Naive thymus-derived CD4-positive, alpha-beta T cell (primary cell): ENCODE measurements at regions not wholly inside any gene's neighbourhood (a gene's known extent, or its start where the extent isn't known, plus 50 kb on each side); places are given as distances from the start of the nearest gene placed in this dataset.

Experiments
- ATAC-seq: fragments of 150-1000 bp; cut with Tn5 transposase; 2 replicates; pipeline ENCODE4 v1.10.0; 2021; ENCODE audit warnings: mild to moderate bottlenecking, moderate library complexity
- CTCF ChIA-PET: fragments of 350-600 bp; sonication (Branson Sonifier 250); formaldehyde crosslinking; loops from one replicate; lab custom pipeline; 2021; ENCODE audit warnings: antibody characterized with exemption; lab: Charles Lee
- POLR2A ChIA-PET: fragments of 350-600 bp; sonication (Branson Sonifier 250); formaldehyde crosslinking; loops from one replicate; lab custom pipeline; 2021; ENCODE audit warnings: antibody characterized with exemption, inconsistent platforms; lab: Charles Lee
- DNase-seq, 9 donors: peaks; one replicate each; pipeline versions ENCODE4 v3.0.0 to v3.0.0-alpha.2; 2020 to 2022; ENCODE audit warnings: mixed read lengths in 1 of 9
- H3K27ac ChIP-seq: one replicate; pipeline ENCODE4 v1.7.0; 2013; ENCODE audit warnings: mild to moderate bottlenecking, low read depth, low read length, moderate library complexity
- H3K27me3 ChIP-seq, 2 donors: one replicate each; pipeline ENCODE4 v1.7.0; 2013; ENCODE audit warnings: low read length in 2 of 2, mild to moderate bottlenecking in 2 of 2, moderate library complexity in 2 of 2; ENCODE audit not compliant: control insufficient read depth in 2 of 2, insufficient read depth in 2 of 2
- H3K36me3 ChIP-seq, 3 experiments: 1 replicate in 2 of 3; 2 replicates in 1 of 3; pipeline ENCODE4 v1.7.0; 2013; ENCODE audit warnings: low read length in 3 of 3, mild to moderate bottlenecking in 3 of 3, moderate library complexity in 1 of 3; ENCODE audit not compliant: insufficient read depth in 3 of 3, control insufficient read depth in 2 of 3
- H3K4me1 ChIP-seq, 2 donors: one replicate each; pipeline ENCODE4 v1.7.0; 2013; ENCODE audit warnings: low read length in 2 of 2, mild to moderate bottlenecking in 2 of 2, moderate library complexity in 1 of 2; ENCODE audit not compliant: control insufficient read depth in 2 of 2, insufficient read depth in 2 of 2
- H3K4me3 ChIP-seq: 2 replicates; pipeline ENCODE4 v1.7.0; 2013; ENCODE audit warnings: mild to moderate bottlenecking, low read length
- H3K9me3 ChIP-seq, 3 experiments: 1 replicate in 2 of 3; 2 replicates in 1 of 3; pipeline ENCODE4 v1.7.0; 2013; ENCODE audit warnings: low read length in 3 of 3; ENCODE audit not compliant: control insufficient read depth in 2 of 3
- H3K27ac Mint-ChIP-seq, 9 donors: one replicate each; pipeline ENCODE4 v1.8.0; 2020 to 2022; ENCODE audit warnings: mixed read lengths in 9 of 9, mild to moderate bottlenecking in 8 of 9, moderate library complexity in 5 of 9, inconsistent platforms in 2 of 9
- H3K27me3 Mint-ChIP-seq, 5 donors: one replicate each; pipeline ENCODE4 v1.8.0; 2021 to 2022; ENCODE audit warnings: mixed read lengths in 5 of 5, mild to moderate bottlenecking in 1 of 5
- H3K36me3 Mint-ChIP-seq, 5 donors: one replicate each; pipeline ENCODE4 v1.8.0; 2020 to 2022; ENCODE audit warnings: mixed read lengths in 5 of 5, mild to moderate bottlenecking in 3 of 5, inconsistent platforms in 1 of 5
- H3K4me1 Mint-ChIP-seq, 7 donors: one replicate each; pipeline ENCODE4 v1.8.0; 2020 to 2022; ENCODE audit warnings: mixed read lengths in 7 of 7, mild to moderate bottlenecking in 3 of 7, inconsistent platforms in 1 of 7
- H3K4me3 Mint-ChIP-seq, 10 donors: one replicate each; pipeline ENCODE4 v1.8.0; 2020 to 2022; ENCODE audit warnings: mild to moderate bottlenecking in 10 of 10, mixed read lengths in 10 of 10, moderate library complexity in 6 of 10, inconsistent platforms in 2 of 10
- H3K9me3 Mint-ChIP-seq, 11 donors: one replicate each; pipeline ENCODE4 v1.8.0; 2020 to 2022; ENCODE audit warnings: mixed read lengths in 11 of 11, mild to moderate bottlenecking in 4 of 11, inconsistent platforms in 1 of 11, moderate library complexity in 1 of 11
- intact Hi-C, 2 donors: fragments of 100-400 bp; cut with micrococcal nuclease; formaldehyde crosslinking; loops; one replicate each; pipeline ENCODE4 v1.15.1; 2023

GRCh38 chr6:21858076-21858475 is 264.5 kb downstream of the SOX4 start:
- Histone ChIP-seq H3K9me3 (no peaks in the 10 kb centered on the region), H3K4me1 (no peaks in the 10 kb centered on the region), H3K27me3 (no peaks in the 10 kb centered on the region), H3K4me3 (no peak overlapping the region), H3K36me3 (no peaks in the 10 kb centered on the region), H3K27ac (no peak overlapping the region)
- H3K36me3 Mint-ChIP-seq = peaks cover 0 to 5% (median 0%) of the 10 kb centered on the region in 5 donors
- intact Hi-C loops = no loop called here
- peaks cover 0 to 7% (median 0%) of the 10 kb centered on the region in 7 donors for H3K4me1 Mint-ChIP-seq
- no peak overlapping the region for H3K27ac Mint-ChIP-seq
- ChIA-PET POLR2A (no interaction called here), CTCF (no interaction called here)
- DNase-seq = no peak
- H3K27me3 Mint-ChIP-seq = no peaks in the 10 kb centered on the region
- H3K4me3 Mint-ChIP-seq = no peak overlapping the region
- ATAC-seq = no peak
- H3K9me3 Mint-ChIP-seq = peaks cover 0 to 3% (median 0%) of the 10 kb centered on the region in 11 donors

DNA sequence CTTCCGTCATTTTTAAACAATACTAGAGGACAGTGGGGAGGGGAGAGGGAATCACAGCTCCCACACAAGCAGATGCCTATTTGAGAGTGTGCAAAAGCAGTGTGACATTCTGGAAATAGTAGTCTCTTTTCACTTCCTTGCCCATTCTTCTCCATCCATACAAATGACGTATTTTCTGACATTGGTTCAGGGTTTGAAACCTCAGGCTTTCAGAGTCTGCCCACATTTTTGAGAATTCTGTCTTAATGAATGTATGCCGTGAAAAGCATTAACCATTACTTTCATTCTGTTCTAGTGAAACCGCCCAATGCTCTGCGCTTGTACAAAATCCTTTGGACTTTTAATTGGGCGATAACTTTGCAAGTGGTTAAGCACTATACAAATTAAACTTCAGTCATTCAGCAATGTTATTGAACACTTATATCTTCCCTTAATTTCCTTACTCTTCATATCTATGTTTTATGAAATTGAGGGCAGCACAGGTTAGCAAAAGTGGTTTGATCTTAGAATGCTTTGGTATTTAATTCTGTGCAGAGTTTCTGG is 265.7 kb downstream of the SOX4 start:
- ATAC-seq (no peak), DNase-seq (no peak)
- ChIA-PET CTCF (no interaction called here), POLR2A (no interaction called here)
- H3K4me3 ChIP-seq = no peak overlapping the region
- no peak overlapping the region for H3K27ac ChIP-seq
- H3K27me3 Mint-ChIP-seq = no peaks in the 10 kb centered on the region
- H3K27ac Mint-ChIP-seq = no peak overlapping the region
- no peaks in the 10 kb centered on the region for H3K9me3 ChIP-seq
- H3K4me1 ChIP-seq = no peaks in the 10 kb centered on the region
- peaks cover 0 to 5% (median 0%) of the 10 kb centered on the region in 5 donors for H3K36me3 Mint-ChIP-seq
- H3K9me3 Mint-ChIP-seq = peaks cover 0 to 3% (median 0%) of the 10 kb centered on the region in 11 donors
- no peaks in the 10 kb centered on the region for H3K36me3 ChIP-seq
- intact Hi-C loops = no loop called here
- no peak overlapping the region for H3K4me3 Mint-ChIP-seq
- H3K4me1 Mint-ChIP-seq = peaks cover 0 to 7% (median 0%) of the 10 kb centered on the region in 7 donors
- no peaks in the 10 kb centered on the region for H3K27me3 ChIP-seq

- no peaks in the 10 kb centered on the region for H3K9me3 ChIP-seq
- H3K27me3 ChIP-seq = no peaks in the 10 kb centered on the region
- H3K36me3 Mint-ChIP-seq = peaks cover 0 to 5% (median 0%) of the 10 kb centered on the region in 5 donors
- H3K4me3 ChIP-seq = no peak overlapping the region
- intact Hi-C loops = no loop called here
- ATAC-seq (no peak), DNase-seq (no peak)
- H3K4me3 Mint-ChIP-seq = no peak overlapping the region
- CTCF ChIA-PET = no interaction called here
- H3K4me1 Mint-ChIP-seq = no peaks in the 10 kb centered on the region
- no peaks in the 10 kb centered on the region for H3K27me3 Mint-ChIP-seq
- no peaks in the 10 kb centered on the region for H3K36me3 ChIP-seq
- peaks cover 0 to 3% (median 0%) of the 10 kb centered on the region in 11 donors for H3K9me3 Mint-ChIP-seq
- POLR2A ChIA-PET = no interaction called here
- H3K27ac Mint-ChIP-seq = no peak overlapping the region
- H3K4me1 ChIP-seq = no peaks in the 10 kb centered on the region
- no peak overlapping the region for H3K27ac ChIP-seq
Observed at GRCh38 chr6:21861942-21862341, 268.4 kb downstream of the SOX4 start.

DNA sequence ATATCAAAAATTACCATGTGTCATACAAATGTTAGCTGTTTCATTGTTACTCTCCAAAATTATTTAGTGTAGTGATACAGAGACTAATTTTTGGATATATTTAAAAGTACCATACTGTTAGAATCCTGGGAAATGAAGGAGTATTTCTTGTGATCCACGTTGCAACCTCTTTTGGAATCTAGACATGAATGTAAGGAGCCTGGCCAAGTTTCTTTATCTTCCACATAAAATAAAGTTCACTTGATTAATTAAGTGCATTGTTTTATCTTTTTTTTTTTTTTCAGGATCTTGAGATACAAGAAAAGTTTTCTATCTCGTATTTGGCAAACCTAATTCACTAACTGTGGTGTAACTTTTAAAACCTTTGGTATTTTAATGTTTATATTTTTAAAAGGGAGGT is 270.7 kb downstream of the SOX4 start:
- intact Hi-C loops = no loop called here
- no peak overlapping the region for H3K4me3 ChIP-seq
- H3K4me3 Mint-ChIP-seq = no peak overlapping the region
- no peak for DNase-seq
- no peaks in the 10 kb centered on the region for H3K36me3 ChIP-seq
- H3K27me3 Mint-ChIP-seq = no peaks in the 10 kb centered on the region
- POLR2A ChIA-PET = no interaction called here
- H3K4me1 ChIP-seq = no peaks in the 10 kb centered on the region
- ATAC-seq = no peak
- H3K9me3 Mint-ChIP-seq = peaks cover 0 to 3% (median 0%) of the 10 kb centered on the region in 11 donors
- H3K27ac Mint-ChIP-seq = no peak overlapping the region
- peaks cover 0 to 2% (median 0%) of the 10 kb centered on the region in 7 donors for H3K4me1 Mint-ChIP-seq
- CTCF ChIA-PET = no interaction called here
- H3K27me3 ChIP-seq = no peaks in the 10 kb centered on the region
- H3K36me3 Mint-ChIP-seq = peaks cover 0 to 5% (median 0%) of the 10 kb centered on the region in 5 donors
- no peak overlapping the region for H3K27ac ChIP-seq
- H3K9me3 ChIP-seq = no peaks in the 10 kb centered on the region

- Mint-ChIP-seq H3K27me3 (peaks cover 0 to 4% (median 0%) of the 10 kb centered on the region in 5 donors), H3K36me3 (no peaks in the 10 kb centered on the region), H3K9me3 (peaks cover 0 to 2% (median 0%) of the 10 kb centered on the region in 11 donors), H3K4me3 (no peak overlapping the region), H3K4me1 (peaks cover 0 to 11% (median 0%) of the 10 kb centered on the region in 7 donors), H3K27ac (no peak overlapping the region)
- ATAC-seq (no peak), DNase-seq (no peak)
- Histone ChIP-seq H3K36me3 (no peaks in the 10 kb centered on the region), H3K27me3 (no peaks in the 10 kb centered on the region), H3K27ac (no peak overlapping the region), H3K4me1 (no peaks in the 10 kb centered on the region), H3K9me3 (no peaks in the 10 kb centered on the region), H3K4me3 (no peak overlapping the region)
- intact Hi-C loops = no loop called here
- POLR2A ChIA-PET = interaction anchor here (0.7 kb wide), 1 partner anchor 31 kb away, joined by 3 read pairs; no protein-coding TSS in a partner anchor
- CTCF ChIA-PET = no interaction called here
Observed at GRCh38 chr6:21868226-21868625, 274.7 kb downstream of the SOX4 start.

DNA sequence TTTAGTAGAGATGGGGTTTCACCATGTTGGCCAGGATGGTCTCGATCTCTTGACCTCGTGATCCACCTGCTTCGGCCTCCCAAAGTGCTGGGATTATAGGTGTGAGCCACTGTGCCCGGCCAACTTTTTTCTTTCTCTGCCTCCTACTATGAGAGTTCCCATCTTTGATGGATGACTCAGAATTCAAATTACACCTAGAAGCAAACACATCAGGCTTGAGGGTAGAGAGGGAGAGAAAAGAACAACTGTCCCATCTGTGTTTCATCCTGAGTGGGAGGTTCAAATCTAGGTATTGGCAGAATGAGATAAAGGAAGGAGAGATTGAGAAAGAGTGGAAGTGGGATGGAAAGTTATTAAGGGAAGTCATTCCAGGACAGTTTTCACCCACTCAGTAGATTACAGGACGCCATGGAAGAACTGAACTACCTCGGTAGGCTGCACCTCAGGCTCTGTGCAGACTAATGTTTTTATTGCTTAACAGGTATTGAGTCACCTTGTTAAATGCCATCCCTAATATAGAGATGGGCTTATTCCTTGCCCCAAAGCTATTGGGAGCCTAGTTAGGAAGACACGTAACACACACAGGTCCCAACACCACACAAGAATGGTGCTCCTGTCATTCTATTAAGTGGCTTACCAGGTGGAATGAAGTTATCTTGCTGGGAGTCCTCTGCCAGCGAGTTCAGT is 275.7 kb downstream of the SOX4 start:
- no peak overlapping the region for H3K27ac Mint-ChIP-seq
- ChIA-PET POLR2A (interaction anchor here (0.7 kb wide), 1 partner anchor 210 kb away, joined by 3 read pairs; no protein-coding TSS in a partner anchor), CTCF (no interaction called here)
- no peak for DNase-seq
- ATAC-seq = no peak
- Histone ChIP-seq H3K4me1 (no peaks in the 10 kb centered on the region), H3K9me3 (no peaks in the 10 kb centered on the region), H3K4me3 (no peak overlapping the region), H3K36me3 (no peaks in the 10 kb centered on the region), H3K27ac (no peak overlapping the region), H3K27me3 (no peaks in the 10 kb centered on the region)
- peaks cover 0 to 11% (median 0%) of the 10 kb centered on the region in 7 donors for H3K4me1 Mint-ChIP-seq
- H3K36me3 Mint-ChIP-seq = peaks cover 0 to 2% (median 0%) of the 10 kb centered on the region in 5 donors
- peaks cover 0 to 2% (median 0%) of the 10 kb centered on the region in 11 donors for H3K9me3 Mint-ChIP-seq
- peaks cover 0 to 7% (median 0%) of the 10 kb centered on the region in 5 donors for H3K27me3 Mint-ChIP-seq
- intact Hi-C loops = no loop called here
- H3K4me3 Mint-ChIP-seq = no peak overlapping the region
